ENCODE measurements at regions not wholly inside any gene's neighbourhood (a gene's known extent, or its start where the extent isn't known, plus 50 kb on each side); places are given as distances from the start of the nearest gene placed in this dataset.
"Not testable (repeated sequence)": the region's sequence is repeated elsewhere in the genome, so short reads cannot be mapped to it uniquely, and the experiment has no call there.

GRCh38 chr1:187788718-187789117 lies 960.0 kb downstream of the PLA2G4A start:
- DNase-seq (ENCODE audit: low read depth in 1 of 2, low spot score in 1 of 2) = no peak

GRCh38 chr1:187790724-187791123 lies 962.0 kb downstream of the PLA2G4A start:
- no peak for DNase-seq (ENCODE audit: low read depth in 1 of 2, low spot score in 1 of 2)

GRCh38 chr1:187794561-187794960 lies 965.8 kb downstream of the PLA2G4A start:
- no peak for DNase-seq (ENCODE audit: low read depth in 1 of 2, low spot score in 1 of 2)

GRCh38 chr1:187809549-187809948 lies 980.8 kb downstream of the PLA2G4A start:
- no peak for DNase-seq (ENCODE audit: low read depth in 1 of 2, low spot score in 1 of 2)

GRCh38 chr1:187816646-187817045 lies 987.9 kb downstream of the PLA2G4A start:
- no peak for DNase-seq (ENCODE audit: low read depth in 1 of 2, low spot score in 1 of 2)

GRCh38 chr1:187817782-187818181 lies 989.0 kb downstream of the PLA2G4A start:
- no peak for DNase-seq (ENCODE audit: low read depth in 1 of 2, low spot score in 1 of 2)

- DNase-seq (ENCODE audit: low read depth in 1 of 2, low spot score in 1 of 2) = no peak
These were observed 990.3 kb downstream of the PLA2G4A start for GRCh38 chr1:187819086-187819485.

GRCh38 chr1:187836557-187836956 lies 1007.8 kb downstream of the PLA2G4A start:
- no peak for DNase-seq (ENCODE audit: low read depth in 1 of 2, low spot score in 1 of 2)

- DNase-seq (ENCODE audit: low read depth in 1 of 2, low spot score in 1 of 2) = no peak
These were observed 1009.0 kb downstream of the PLA2G4A start for GRCh38 chr1:187837787-187838186.

- no peak for DNase-seq (ENCODE audit: low read depth in 1 of 2, low spot score in 1 of 2)
These were observed 1009.9 kb downstream of the PLA2G4A start for GRCh38 chr1:187838335-187839293.

GRCh38 chr1:187839873-187840272 lies 1011.1 kb downstream of the PLA2G4A start:
- DNase-seq (ENCODE audit: low read depth in 1 of 2, low spot score in 1 of 2) = no peak

- no peak for DNase-seq (ENCODE audit: low read depth in 1 of 2, low spot score in 1 of 2)
These were observed 1011.8 kb downstream of the PLA2G4A start for GRCh38 chr1:187840557-187840956.

GRCh38 chr1:187842406-187843165 lies 1013.8 kb downstream of the PLA2G4A start:
- DNase-seq (ENCODE audit: low read depth in 1 of 2, low spot score in 1 of 2) = no peak

- DNase-seq (ENCODE audit: low read depth in 1 of 2, low spot score in 1 of 2) = no peak
These were observed 1015.6 kb downstream of the PLA2G4A start for GRCh38 chr1:187844313-187844712.

- no peak for DNase-seq (ENCODE audit: low read depth in 1 of 2, low spot score in 1 of 2)
These were observed 1018.8 kb downstream of the PLA2G4A start for GRCh38 chr1:187847531-187847930.

- DNase-seq (ENCODE audit: low read depth in 1 of 2, low spot score in 1 of 2) = no peak
These were observed 1019.6 kb downstream of the PLA2G4A start for GRCh38 chr1:187848321-187848720.

- DNase-seq (ENCODE audit: low read depth in 1 of 2, low spot score in 1 of 2) = not testable (repeated sequence)
These were observed 1021.4 kb downstream of the PLA2G4A start for GRCh38 chr1:187850146-187850545.

- no peak for DNase-seq (ENCODE audit: low read depth in 1 of 2, low spot score in 1 of 2)
These were observed 1024.8 kb downstream of the PLA2G4A start for GRCh38 chr1:187853505-187853904.

GRCh38 chr1:187854457-187854856 lies 1025.7 kb downstream of the PLA2G4A start:
- DNase-seq (ENCODE audit: low read depth in 1 of 2, low spot score in 1 of 2) = no peak

- DNase-seq (ENCODE audit: low read depth in 1 of 2, low spot score in 1 of 2) = no peak
These were observed 1033.8 kb downstream of the PLA2G4A start for GRCh38 chr1:187862506-187862905.

- DNase-seq (ENCODE audit: low read depth in 1 of 2, low spot score in 1 of 2) = no peak
These were observed 1041.8 kb downstream of the PLA2G4A start for GRCh38 chr1:187870552-187870951.

All from activated CD4-positive, alpha-beta T cell treated with anti-CD3 and anti-CD28 coated beads, Interleukin-2, amount 50 U/mL, for 24 hours (primary cell).